HG02642 (cell line): ENCODE measurements at regions not wholly inside any gene's neighbourhood (a gene's known extent, or its start where the extent isn't known, plus 50 kb on each side); places are given as distances from the start of the nearest gene placed in this dataset.

Experiments used
- ATAC-seq: cut with Tn5 transposase; IDR thresholded peaks from one replicate; pipeline ENCODE4 v1.9.1; 2021; ENCODE audit warnings: mild to moderate bottlenecking; ENCODE audit not compliant: unreplicated experiment, poor library complexity

GRCh38 chr5:92778261-92778660, 802.8 kb downstream of the NR2F1-AS1 start:
- no peak for ATAC-seq

- no peak for ATAC-seq
Observed at GRCh38 chr5:92777421-92777820, 803.6 kb downstream of the NR2F1-AS1 start.

- no peak for ATAC-seq
Observed at GRCh38 chr5:92775711-92776615, 805.1 kb downstream of the NR2F1-AS1 start.

- no peak for ATAC-seq
Observed at GRCh38 chr5:92769978-92770377, 811.0 kb downstream of the NR2F1-AS1 start.

- ATAC-seq: no peak
Observed at GRCh38 chr5:92761585-92761984, 819.4 kb downstream of the NR2F1-AS1 start.

- ATAC-seq: no peak
Observed at GRCh38 chr5:92760550-92760949, 820.5 kb downstream of the NR2F1-AS1 start.

GRCh38 chr5:92758552-92758951, 822.5 kb downstream of the NR2F1-AS1 start:
- ATAC-seq: no peak

GRCh38 chr5:92749943-92750342, 831.1 kb downstream of the NR2F1-AS1 start:
- no peak for ATAC-seq

- ATAC-seq: no peak
Observed at GRCh38 chr5:92748072-92748676, 832.8 kb downstream of the NR2F1-AS1 start.

GRCh38 chr5:92741906-92742305, 839.1 kb downstream of the NR2F1-AS1 start:
- ATAC-seq: no peak

GRCh38 chr5:92734211-92734940, 846.6 kb downstream of the NR2F1-AS1 start:
- no peak for ATAC-seq

- no peak for ATAC-seq
Observed at GRCh38 chr5:92730486-92730885, 850.5 kb downstream of the NR2F1-AS1 start.

- no peak for ATAC-seq
Observed at GRCh38 chr5:92729088-92729487, 851.9 kb downstream of the NR2F1-AS1 start.

GRCh38 chr5:92715946-92716520, 865.0 kb downstream of the NR2F1-AS1 start:
- ATAC-seq: no peak

GRCh38 chr5:92713826-92714225, 867.2 kb downstream of the NR2F1-AS1 start:
- ATAC-seq: no peak

- no peak for ATAC-seq
Observed at GRCh38 chr5:92713335-92713743, 867.7 kb downstream of the NR2F1-AS1 start.

GRCh38 chr5:92711956-92712355, 869.1 kb downstream of the NR2F1-AS1 start:
- ATAC-seq: no peak

GRCh38 chr5:92704590-92704989, 876.4 kb downstream of the NR2F1-AS1 start:
- ATAC-seq: no peak

- no peak for ATAC-seq
Observed at GRCh38 chr5:92703976-92704375, 877.0 kb downstream of the NR2F1-AS1 start.

- no peak for ATAC-seq
Observed at GRCh38 chr5:92695123-92696003, 885.7 kb downstream of the NR2F1-AS1 start.
